Fibroblast of pulmonary artery (primary cell): ENCODE measurements at regions not wholly inside any gene's neighbourhood (a gene's known extent, or its start where the extent isn't known, plus 50 kb on each side); places are given as distances from the start of the nearest gene placed in this dataset.
"Not testable (repeated sequence)": the region's sequence is repeated elsewhere in the genome, so short reads cannot be mapped to it uniquely, and the experiment has no call there.

ENCODE experiments used
- DNase-seq: peaks from one replicate; pipeline ENCODE4 v3.0.0-alpha.2; 2010; ENCODE audit warnings: low read depth
- H3K4me3 ChIP-seq: replicated peaks from 2 replicates; pipeline ENCODE4 v1.5.1; 2011; ENCODE audit warnings: low read depth, mild to moderate bottlenecking, control low read depth, low read length, moderate library complexity
- CTCF ChIP-seq: IDR thresholded peaks from 2 replicates; pipeline ENCODE4 v1.5.1; 2011; ENCODE audit warnings: mild to moderate bottlenecking, control low read depth, low read length, inconsistent platforms; ENCODE audit errors: missing control alignments

- no peak overlapping the region for H3K4me3 ChIP-seq
- no peak for DNase-seq
- peak; percentile 4 for TF ChIP-seq CTCF
These were observed 225.4 kb upstream of the PDE3A start for GRCh38 chr12:20142956-20143355.

GRCh38 chr12:20144341-20144740 is 224.0 kb upstream of the PDE3A start:
- no peak overlapping the region for H3K4me3 ChIP-seq
- no peak for TF ChIP-seq CTCF
- no peak for DNase-seq

GRCh38 chr12:20148241-20148640 is 220.1 kb upstream of the PDE3A start:
- DNase-seq = no peak
- H3K4me3 ChIP-seq = no peak overlapping the region
- TF ChIP-seq CTCF = no peak

GRCh38 chr12:20150835-20151422 is 217.4 kb upstream of the PDE3A start:
- no peak overlapping the region for H3K4me3 ChIP-seq
- no peak for TF ChIP-seq CTCF
- peak; percentile 31 for DNase-seq

- DNase-seq = peak; percentile 37
- no peak for TF ChIP-seq CTCF
- no peak overlapping the region for H3K4me3 ChIP-seq
These were observed 214.3 kb upstream of the PDE3A start for GRCh38 chr12:20154052-20154451.

- no peak overlapping the region for H3K4me3 ChIP-seq
- TF ChIP-seq CTCF = no peak
- no peak for DNase-seq
These were observed 213.0 kb upstream of the PDE3A start for GRCh38 chr12:20155374-20155773.

GRCh38 chr12:20160899-20161298 is 207.4 kb upstream of the PDE3A start:
- H3K4me3 ChIP-seq, DNase-seq: not testable (repeated sequence)
